Adrenal gland (tissue), 5 donors: ENCODE measurements at regions not wholly inside any gene's neighbourhood (a gene's known extent, or its start where the extent isn't known, plus 50 kb on each side); places are given as distances from the start of the nearest gene placed in this dataset.

Source experiments
- CTCF ChIP-seq, 6 experiments: fragments of 450-650 bp in 4 of 6; fragments of 200-600 bp in 2 of 6; sonication (generic) in 1 of 6; IDR thresholded peaks; 1 replicate in 5 of 6; 2 replicates in 1 of 6; pipeline versions ENCODE4 v1.5.1 to v1.8.0; 2016 to 2021; ENCODE audit warnings: antibody characterized with exemption in 6 of 6, mild to moderate bottlenecking in 2 of 6, moderate library complexity in 1 of 6
- POLR2A ChIP-seq, 2 donors: fragments of 450-650 bp; IDR thresholded peaks; one replicate each; pipeline ENCODE4 v1.6.1; 2017; ENCODE audit warnings: antibody characterized with exemption in 2 of 2, mild to moderate bottlenecking in 2 of 2, moderate library complexity in 1 of 2
- donor health status: DM: no; HTN: no; CAD: no.

- no peak for TF ChIP-seq CTCF (IDR thresholded peaks at IDR 0.05)
- no peak for TF ChIP-seq POLR2A (IDR thresholded peaks at IDR 0.05)
Observed at GRCh38 chr19:20294181-20294580, 127.2 kb downstream of the ZNF486 start.
